AG04450 (cell line): ENCODE measurements at regions not wholly inside any gene's neighbourhood (a gene's known extent, or its start where the extent isn't known, plus 50 kb on each side); places are given as distances from the start of the nearest gene placed in this dataset.

ENCODE experiments used
- CTCF ChIA-PET: fragments of 300-600, 350-600 bp; formaldehyde crosslinking; extraction: SDS; loops from one replicate; lab custom pipeline; 2022; ENCODE audit warnings: antibody characterized with exemption, inconsistent platforms; lab: Charles Lee
- POLR2A ChIA-PET: fragments of 350-600 bp; formaldehyde crosslinking; extraction: SDS; loops from one replicate; lab custom pipeline; 2021; ENCODE audit warnings: antibody characterized with exemption, inconsistent platforms; lab: Yijun Ruan, JAX
- DNase-seq: peaks from one replicate; pipeline ENCODE4 v3.0.0-alpha.2; 2011; ENCODE audit warnings: low read depth, low spot score
- H3K27ac ChIP-seq: one replicate; pipeline ENCODE4 v1.5.1; 2012; ENCODE audit warnings: low read depth, low read length, control low read depth
- H3K27me3 ChIP-seq: one replicate; pipeline ENCODE4 v1.6.0; 2012; ENCODE audit warnings: low read length; ENCODE audit not compliant: control insufficient read depth, insufficient read depth
- H3K4me3 ChIP-seq: 2 replicates; pipeline ENCODE4 v1.5.1; 2011; ENCODE audit warnings: mild to moderate bottlenecking, low read depth, low read length, control low read depth
- H3K9me3 ChIP-seq: 2 replicates; pipeline ENCODE4 v1.5.1; 2012; ENCODE audit warnings: low read length; ENCODE audit not compliant: control insufficient read depth, insufficient read depth
- TF ChIP-seq, protein P1 (sequence below): IDR thresholded peaks from 2 replicates; pipeline ENCODE4 v1.5.1; 2011; ENCODE audit warnings: low read depth, low read length, control low read depth, inconsistent platforms

GRCh38 chr18:27430595-27430994 lies 245.5 kb upstream of the CHST9 start:
- DNase-seq, result no peak
- no peaks in the 10 kb centered on the region for H3K27me3 ChIP-seq
- ChIA-PET POLR2A (no interaction called here), CTCF (no interaction called here)
- TF ChIP-seq, protein P1, sequence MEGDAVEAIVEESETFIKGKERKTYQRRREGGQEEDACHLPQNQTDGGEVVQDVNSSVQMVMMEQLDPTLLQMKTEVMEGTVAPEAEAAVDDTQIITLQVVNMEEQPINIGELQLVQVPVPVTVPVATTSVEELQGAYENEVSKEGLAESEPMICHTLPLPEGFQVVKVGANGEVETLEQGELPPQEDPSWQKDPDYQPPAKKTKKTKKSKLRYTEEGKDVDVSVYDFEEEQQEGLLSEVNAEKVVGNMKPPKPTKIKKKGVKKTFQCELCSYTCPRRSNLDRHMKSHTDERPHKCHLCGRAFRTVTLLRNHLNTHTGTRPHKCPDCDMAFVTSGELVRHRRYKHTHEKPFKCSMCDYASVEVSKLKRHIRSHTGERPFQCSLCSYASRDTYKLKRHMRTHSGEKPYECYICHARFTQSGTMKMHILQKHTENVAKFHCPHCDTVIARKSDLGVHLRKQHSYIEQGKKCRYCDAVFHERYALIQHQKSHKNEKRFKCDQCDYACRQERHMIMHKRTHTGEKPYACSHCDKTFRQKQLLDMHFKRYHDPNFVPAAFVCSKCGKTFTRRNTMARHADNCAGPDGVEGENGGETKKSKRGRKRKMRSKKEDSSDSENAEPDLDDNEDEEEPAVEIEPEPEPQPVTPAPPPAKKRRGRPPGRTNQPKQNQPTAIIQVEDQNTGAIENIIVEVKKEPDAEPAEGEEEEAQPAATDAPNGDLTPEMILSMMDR, result no peak
- H3K4me3 ChIP-seq, result no peak overlapping the region
- H3K27ac ChIP-seq, result no peak overlapping the region
- peaks cover 18% of the 10 kb centered on the region; the same call in 1 of the 2 replicates for H3K9me3 ChIP-seq

DNA sequence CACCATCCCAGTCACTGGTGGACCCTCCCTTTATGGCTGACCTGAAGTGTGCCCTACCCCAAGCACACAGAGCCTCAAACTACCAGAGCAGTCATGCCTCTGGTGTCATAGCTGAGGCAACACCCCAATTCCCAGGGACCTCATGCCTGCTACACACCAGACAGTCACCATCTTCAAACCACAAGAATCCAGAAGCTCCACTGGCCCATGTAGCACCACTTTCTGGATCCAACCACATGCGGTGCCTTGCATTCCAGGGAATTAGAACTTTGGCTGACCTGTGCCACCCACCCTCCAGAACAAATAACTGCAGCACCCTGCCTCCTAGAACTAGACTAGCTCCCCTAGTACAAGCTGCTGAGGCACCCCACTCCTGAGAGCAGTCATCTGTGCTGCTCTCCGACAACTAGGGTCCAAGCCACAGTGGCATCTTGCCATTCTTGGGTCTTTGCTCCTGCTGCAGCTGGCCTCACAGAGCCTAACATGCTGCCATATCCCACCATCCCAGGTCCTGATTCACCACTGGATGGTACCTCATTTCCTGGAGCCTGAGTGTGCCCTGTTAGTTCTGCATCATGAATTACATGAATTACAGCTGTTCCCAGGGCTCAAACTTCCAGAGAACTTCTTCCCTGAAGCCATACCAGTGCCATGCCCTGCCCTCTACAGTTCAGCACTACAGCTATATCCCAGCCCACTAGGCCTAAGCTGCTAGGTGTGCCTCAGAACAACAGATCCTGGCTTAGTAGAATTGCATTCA lies 243.8 kb upstream of the CHST9 start:
- no peak for DNase-seq
- no peaks in the 10 kb centered on the region for H3K27me3 ChIP-seq
- TF ChIP-seq, protein P1, result no peak
- no peak overlapping the region for H3K4me3 ChIP-seq
- ChIA-PET POLR2A (no interaction called here), CTCF (no interaction called here)
- H3K27ac ChIP-seq, result no peak overlapping the region
- H3K9me3 ChIP-seq, result peaks cover 18% of the 10 kb centered on the region; the same call in 1 of the 2 replicates

DNA sequence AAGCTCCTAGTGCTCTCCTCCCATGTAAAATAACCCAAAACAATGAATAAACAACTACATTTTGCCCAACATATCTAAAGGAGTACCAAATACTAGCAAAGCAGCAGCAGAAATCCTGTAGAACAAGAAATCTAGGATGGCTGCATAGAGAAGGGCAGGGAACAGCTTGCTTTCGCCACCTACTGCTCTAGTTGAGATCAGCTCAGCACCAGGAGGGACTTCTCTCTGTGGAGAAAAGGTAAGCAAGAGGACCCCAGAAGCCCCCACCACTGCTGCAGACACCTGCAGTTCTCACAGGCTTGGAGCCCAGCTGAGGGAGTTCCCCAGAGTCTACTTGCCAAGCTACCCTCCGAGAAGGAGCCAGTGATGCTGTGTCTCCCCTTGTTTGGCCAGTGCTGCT lies 243.0 kb upstream of the CHST9 start:
- Histone ChIP-seq H3K9me3 (peaks cover 18% of the 10 kb centered on the region; the same call in 1 of the 2 replicates), H3K27ac (no peak overlapping the region), H3K27me3 (no peaks in the 10 kb centered on the region), H3K4me3 (no peak overlapping the region)
- CTCF ChIA-PET, result no interaction called here
- POLR2A ChIA-PET, result no interaction called here
- no peak for DNase-seq
- TF ChIP-seq, protein P1, result no peak

- CTCF ChIA-PET, result no interaction called here
- H3K27ac ChIP-seq, result no peak overlapping the region
- H3K4me3 ChIP-seq, result no peak overlapping the region
- no peaks in the 10 kb centered on the region for H3K27me3 ChIP-seq
- DNase-seq, result no peak
- POLR2A ChIA-PET, result no interaction called here
- peaks cover 12% of the 10 kb centered on the region; the same call in 1 of the 2 replicates for H3K9me3 ChIP-seq
- TF ChIP-seq, protein P1, result no peak
Measured at GRCh38 chr18:27423581-27423980, 238.5 kb upstream of the CHST9 start.

DNA sequence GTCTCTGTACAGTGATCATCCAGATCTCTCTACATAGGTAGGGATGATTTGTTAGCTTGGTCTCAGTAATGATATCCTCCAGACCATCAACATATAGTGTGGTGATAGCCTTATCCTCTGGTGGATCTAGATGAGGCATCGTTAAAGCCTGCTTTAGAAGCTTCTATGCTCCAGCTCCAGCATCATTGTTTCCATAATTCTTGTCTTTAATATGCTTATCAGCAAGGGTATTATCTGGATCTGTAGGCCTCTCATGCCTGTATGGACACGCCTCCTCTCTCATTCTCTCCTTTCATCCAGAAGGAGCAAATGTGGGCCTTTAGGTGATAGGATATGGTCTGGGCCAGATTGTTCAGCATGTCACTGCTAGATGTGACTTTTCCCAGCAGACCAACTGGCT lies 234.5 kb upstream of the CHST9 start:
- POLR2A ChIA-PET, result no interaction called here
- CTCF ChIA-PET, result no interaction called here
- DNase-seq, result no peak
- no peaks in the 10 kb centered on the region for H3K27me3 ChIP-seq
- peaks cover 5% of the 10 kb centered on the region; the same call in 1 of the 2 replicates for H3K9me3 ChIP-seq
- no peak overlapping the region for H3K4me3 ChIP-seq
- TF ChIP-seq, protein P1, result no peak
- H3K27ac ChIP-seq, result no peak overlapping the region
